MCF 10A (cell line): ENCODE measurements at regions not wholly inside any gene's neighbourhood (a gene's known extent, or its start where the extent isn't known, plus 50 kb on each side); places are given as distances from the start of the nearest gene placed in this dataset.

Source experiments
- BruUV-seq: library from RNA; stranded (reverse); fragments of 400-500 nt; replicated peaks from 2 replicates; lab custom pipeline; 2021; lab: Mats Ljungman, UMichigan
- CTCF ChIA-PET: fragments of 300-600 bp; sonication (Branson Sonifier 250); formaldehyde crosslinking; extraction: SDS; loops from one replicate; lab custom pipeline; 2021; ENCODE audit warnings: antibody characterized with exemption, inconsistent platforms; lab: Yijun Ruan, JAX
- POLR2A ChIA-PET: fragments of 300-600, 350-650 bp; sonication (Branson Sonifier 250); formaldehyde crosslinking; extraction: SDS; loops from one replicate; lab custom pipeline; 2020; ENCODE audit warnings: antibody characterized with exemption, inconsistent platforms; lab: Yijun Ruan, JAX
- DNase-seq: peaks from one replicate; pipeline ENCODE4 v3.0.0-alpha.2; 2018; ENCODE audit not compliant: unreplicated experiment
- H3K27ac Mint-ChIP-seq: one replicate; pipeline ENCODE4 v1.8.0; 2022; ENCODE audit warnings: mild to moderate bottlenecking, low read depth, mixed read lengths; ENCODE audit not compliant: unreplicated experiment
- H3K27me3 Mint-ChIP-seq: one replicate; pipeline ENCODE4 v1.8.0; 2022; ENCODE audit warnings: mixed read lengths; ENCODE audit not compliant: insufficient read depth, unreplicated experiment
- H3K36me3 Mint-ChIP-seq: one replicate; pipeline ENCODE4 v1.8.0; 2022; ENCODE audit warnings: mild to moderate bottlenecking, moderate library complexity, mixed read lengths; ENCODE audit not compliant: insufficient read depth, unreplicated experiment
- H3K4me1 Mint-ChIP-seq: one replicate; pipeline ENCODE4 v1.8.0; 2022; ENCODE audit warnings: mixed read lengths; ENCODE audit not compliant: insufficient read depth, unreplicated experiment
- H3K4me3 Mint-ChIP-seq: one replicate; pipeline ENCODE4 v1.8.0; 2022; ENCODE audit warnings: mild to moderate bottlenecking, moderate library complexity, mixed read lengths; ENCODE audit not compliant: unreplicated experiment
- H3K9me3 Mint-ChIP-seq: one replicate; pipeline ENCODE4 v1.8.0; 2022; ENCODE audit warnings: mixed read lengths; ENCODE audit not compliant: unreplicated experiment
- CTCF ChIP-seq: fragments of 200-600 bp; IDR thresholded peaks from one replicate; pipeline ENCODE4 v1.8.0; 2022; ENCODE audit warnings: antibody characterized with exemption, mild to moderate bottlenecking; ENCODE audit not compliant: unreplicated experiment
- intact Hi-C: fragments of 100-400 bp; cut with micrococcal nuclease; formaldehyde crosslinking; loops from 2 replicates; pipeline ENCODE4 v1.14.1; 2022

GRCh38 chr17:14596224-14596623, 295.3 kb downstream of the HS3ST3B1 start:
- H3K4me1 Mint-ChIP-seq = peaks cover 6% of the 10 kb centered on the region
- intact Hi-C loops = no loop called here
- TF ChIP-seq CTCF = no peak
- no peak for DNase-seq
- POLR2A ChIA-PET = interaction anchor here (0.6 kb wide), 1 partner anchor 731 kb away, joined by 3 read pairs; no protein-coding TSS in a partner anchor
- no peak overlapping the region for H3K4me3 Mint-ChIP-seq
- H3K36me3 Mint-ChIP-seq = no peaks in the 10 kb centered on the region
- no TSS peak for BruUV-seq
- peaks cover 29% of the 10 kb centered on the region for H3K27me3 Mint-ChIP-seq
- peaks cover 6% of the 10 kb centered on the region for H3K9me3 Mint-ChIP-seq
- H3K27ac Mint-ChIP-seq = no peak overlapping the region
- CTCF ChIA-PET = no interaction called here

- intact Hi-C loops = no loop called here
- Mint-ChIP-seq H3K27me3 (peaks cover 29% of the 10 kb centered on the region), H3K9me3 (peaks cover 6% of the 10 kb centered on the region), H3K4me1 (peaks cover 6% of the 10 kb centered on the region), H3K27ac (no peak overlapping the region), H3K4me3 (no peak overlapping the region), H3K36me3 (no peaks in the 10 kb centered on the region)
- BruUV-seq = no TSS peak
- CTCF ChIA-PET = no interaction called here
- DNase-seq = no peak
- POLR2A ChIA-PET = no interaction called here
- no peak for TF ChIP-seq CTCF
Observed at GRCh38 chr17:14595656-14596055, 294.8 kb downstream of the HS3ST3B1 start.

- no peak overlapping the region for H3K27ac Mint-ChIP-seq
- H3K27me3 Mint-ChIP-seq = peaks cover 29% of the 10 kb centered on the region
- H3K9me3 Mint-ChIP-seq = peaks cover 2% of the 10 kb centered on the region
- peaks cover 6% of the 10 kb centered on the region for H3K4me1 Mint-ChIP-seq
- no TSS peak for BruUV-seq
- intact Hi-C loops = no loop called here
- H3K4me3 Mint-ChIP-seq = no peak overlapping the region
- POLR2A ChIA-PET = no interaction called here
- no peak for DNase-seq
- TF ChIP-seq CTCF = no peak
- H3K36me3 Mint-ChIP-seq = no peaks in the 10 kb centered on the region
- CTCF ChIA-PET = interaction anchor here (0.6 kb wide), 1 partner anchor 133 kb away, joined by 3 read pairs; no protein-coding TSS in a partner anchor
Observed at GRCh38 chr17:14594690-14595089, 293.8 kb downstream of the HS3ST3B1 start.

- peaks cover 29% of the 10 kb centered on the region for H3K27me3 Mint-ChIP-seq
- CTCF ChIA-PET = no interaction called here
- DNase-seq = no peak
Observed at GRCh38 chr17:14593956-14594355, 293.1 kb downstream of the HS3ST3B1 start.

More at GRCh38 chr17:14593956-14594355, 293.1 kb downstream of the HS3ST3B1 start:
- Mint-ChIP-seq H3K9me3 (no peaks in the 10 kb centered on the region), H3K4me1 (peaks cover 6% of the 10 kb centered on the region), H3K36me3 (no peaks in the 10 kb centered on the region), H3K27ac (no peak overlapping the region), H3K4me3 (no peak overlapping the region)
- BruUV-seq = no TSS peak
- no peak for TF ChIP-seq CTCF
- intact Hi-C loops = no loop called here
- POLR2A ChIA-PET = no interaction called here
